GM18870 (cell line): ENCODE measurements at regions not wholly inside any gene's neighbourhood (a gene's known extent, or its start where the extent isn't known, plus 50 kb on each side); places are given as distances from the start of the nearest gene placed in this dataset.

Experiments
- ATAC-seq: cut with Tn5 transposase; IDR thresholded peaks from one replicate; pipeline ENCODE4 v1.9.1; 2021; ENCODE audit warnings: moderate library complexity; ENCODE audit not compliant: unreplicated experiment

GRCh38 chr10:113320211-113320610, 232.6 kb upstream of the HABP2 start:
- ATAC-seq = no peak

GRCh38 chr10:113320987-113321386, 231.9 kb upstream of the HABP2 start:
- ATAC-seq = no peak

- ATAC-seq = no peak
Observed at GRCh38 chr10:113322843-113323242, 230.0 kb upstream of the HABP2 start.

- no peak for ATAC-seq
Observed at GRCh38 chr10:113323985-113324384, 228.9 kb upstream of the HABP2 start.

GRCh38 chr10:113326160-113327111, 226.4 kb upstream of the HABP2 start:
- peak; percentile 89 for ATAC-seq

- ATAC-seq = no peak
Observed at GRCh38 chr10:113329121-113329596, 223.7 kb upstream of the HABP2 start.

- ATAC-seq = no peak
Observed at GRCh38 chr10:113331961-113332360, 220.9 kb upstream of the HABP2 start.

GRCh38 chr10:113333313-113333712, 219.5 kb upstream of the HABP2 start:
- no peak for ATAC-seq

- no peak for ATAC-seq
Observed at GRCh38 chr10:113335592-113335991, 217.3 kb upstream of the HABP2 start.

- no peak for ATAC-seq
Observed at GRCh38 chr10:113336549-113337130, 216.2 kb upstream of the HABP2 start.

GRCh38 chr10:113337142-113337541, 215.7 kb upstream of the HABP2 start:
- ATAC-seq = no peak

- no peak for ATAC-seq
Observed at GRCh38 chr10:113339121-113339520, 213.7 kb upstream of the HABP2 start.

GRCh38 chr10:113340282-113340681, 212.6 kb upstream of the HABP2 start:
- ATAC-seq = no peak

- no peak for ATAC-seq
Observed at GRCh38 chr10:113341138-113341537, 211.7 kb upstream of the HABP2 start.

- ATAC-seq = no peak
Observed at GRCh38 chr10:113345826-113346624, 206.8 kb upstream of the HABP2 start.

- ATAC-seq = no peak
Observed at GRCh38 chr10:113347508-113347907, 205.3 kb upstream of the HABP2 start.

GRCh38 chr10:113348694-113349093, 204.2 kb upstream of the HABP2 start:
- ATAC-seq = no peak

- no peak for ATAC-seq
Observed at GRCh38 chr10:113350311-113351040, 202.4 kb upstream of the HABP2 start.

GRCh38 chr10:113354711-113355110, 198.1 kb upstream of the HABP2 start:
- ATAC-seq = no peak

GRCh38 chr10:113356794-113357680, 195.8 kb upstream of the HABP2 start:
- ATAC-seq = no peak
